ENCODE measurements at regions not wholly inside any gene's neighbourhood (a gene's known extent, or its start where the extent isn't known, plus 50 kb on each side); places are given as distances from the start of the nearest gene placed in this dataset.

DNA sequence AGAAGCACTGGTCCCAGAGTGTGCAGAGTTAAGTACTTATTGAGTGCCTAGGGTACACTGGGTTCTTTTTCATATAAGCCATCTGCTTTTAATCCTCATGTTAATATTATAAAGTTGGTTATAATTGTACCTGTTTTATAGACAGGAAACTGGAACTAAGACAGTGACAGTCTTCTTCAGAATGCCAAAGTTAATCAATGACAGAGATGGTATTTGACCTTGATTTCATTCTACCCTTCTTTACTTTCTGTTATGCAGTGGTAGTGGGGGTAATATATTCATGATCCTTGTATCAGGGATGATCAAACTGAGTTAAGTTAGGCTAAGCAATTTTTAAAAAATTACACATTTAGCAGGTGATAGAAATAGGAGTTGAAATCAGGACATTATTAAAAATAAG is 108.6 kb upstream of the GOT2 start:
- Histone ChIP-seq H3K27me3 (ENCODE audit: insufficient read depth, low read depth, low read length) (no peaks in the 10 kb centered on the region), H4K20me1 (ENCODE audit: insufficient read depth) (no peaks in the 10 kb centered on the region), H3K4me2 (ENCODE audit: low read length) (no peak overlapping the region), H3K36me3 (ENCODE audit: insufficient read depth, low read length) (no peaks in the 10 kb centered on the region), H3K79me2 (replicated peaks; ENCODE audit: insufficient read depth, low read length) (no peaks in the 10 kb centered on the region), H2AFZ (ENCODE audit: low read depth, low read length) (no peak overlapping the region), H3K9me3 (ENCODE audit: low read length) (no peaks in the 10 kb centered on the region), H3K4me3 (ENCODE audit: low read length) (no peak overlapping the region), H3K27ac (ENCODE audit: low read length) (no peak overlapping the region), H3K9me2 (ENCODE audit: insufficient read depth, low read length) (no peaks in the 10 kb centered on the region), H3F3A (ENCODE audit: insufficient read depth, low read length, poor library complexity, severe bottlenecking) (no peaks in the 10 kb centered on the region), H3K9ac (ENCODE audit: low read length) (no peak overlapping the region)
- TF ChIP-seq, protein P1, sequence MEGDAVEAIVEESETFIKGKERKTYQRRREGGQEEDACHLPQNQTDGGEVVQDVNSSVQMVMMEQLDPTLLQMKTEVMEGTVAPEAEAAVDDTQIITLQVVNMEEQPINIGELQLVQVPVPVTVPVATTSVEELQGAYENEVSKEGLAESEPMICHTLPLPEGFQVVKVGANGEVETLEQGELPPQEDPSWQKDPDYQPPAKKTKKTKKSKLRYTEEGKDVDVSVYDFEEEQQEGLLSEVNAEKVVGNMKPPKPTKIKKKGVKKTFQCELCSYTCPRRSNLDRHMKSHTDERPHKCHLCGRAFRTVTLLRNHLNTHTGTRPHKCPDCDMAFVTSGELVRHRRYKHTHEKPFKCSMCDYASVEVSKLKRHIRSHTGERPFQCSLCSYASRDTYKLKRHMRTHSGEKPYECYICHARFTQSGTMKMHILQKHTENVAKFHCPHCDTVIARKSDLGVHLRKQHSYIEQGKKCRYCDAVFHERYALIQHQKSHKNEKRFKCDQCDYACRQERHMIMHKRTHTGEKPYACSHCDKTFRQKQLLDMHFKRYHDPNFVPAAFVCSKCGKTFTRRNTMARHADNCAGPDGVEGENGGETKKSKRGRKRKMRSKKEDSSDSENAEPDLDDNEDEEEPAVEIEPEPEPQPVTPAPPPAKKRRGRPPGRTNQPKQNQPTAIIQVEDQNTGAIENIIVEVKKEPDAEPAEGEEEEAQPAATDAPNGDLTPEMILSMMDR (IDR thresholded peaks at IDR 0.05; ENCODE audit: poor library complexity, severe bottlenecking) = no peak
- no peak for TF ChIP-seq SMC3 (conservative IDR thresholded peaks at IDR 0.05; ENCODE audit: poor library complexity)
- TF ChIP-seq POLR2AphosphoS5 (IDR thresholded peaks at IDR 0.05) = no peak
- no peak for TF ChIP-seq EZH2 (IDR thresholded peaks at IDR 0.05; ENCODE audit: borderline replicate concordance, insufficient read depth, low read length, poor library complexity, severe bottlenecking)
- TF ChIP-seq, protein P2, sequence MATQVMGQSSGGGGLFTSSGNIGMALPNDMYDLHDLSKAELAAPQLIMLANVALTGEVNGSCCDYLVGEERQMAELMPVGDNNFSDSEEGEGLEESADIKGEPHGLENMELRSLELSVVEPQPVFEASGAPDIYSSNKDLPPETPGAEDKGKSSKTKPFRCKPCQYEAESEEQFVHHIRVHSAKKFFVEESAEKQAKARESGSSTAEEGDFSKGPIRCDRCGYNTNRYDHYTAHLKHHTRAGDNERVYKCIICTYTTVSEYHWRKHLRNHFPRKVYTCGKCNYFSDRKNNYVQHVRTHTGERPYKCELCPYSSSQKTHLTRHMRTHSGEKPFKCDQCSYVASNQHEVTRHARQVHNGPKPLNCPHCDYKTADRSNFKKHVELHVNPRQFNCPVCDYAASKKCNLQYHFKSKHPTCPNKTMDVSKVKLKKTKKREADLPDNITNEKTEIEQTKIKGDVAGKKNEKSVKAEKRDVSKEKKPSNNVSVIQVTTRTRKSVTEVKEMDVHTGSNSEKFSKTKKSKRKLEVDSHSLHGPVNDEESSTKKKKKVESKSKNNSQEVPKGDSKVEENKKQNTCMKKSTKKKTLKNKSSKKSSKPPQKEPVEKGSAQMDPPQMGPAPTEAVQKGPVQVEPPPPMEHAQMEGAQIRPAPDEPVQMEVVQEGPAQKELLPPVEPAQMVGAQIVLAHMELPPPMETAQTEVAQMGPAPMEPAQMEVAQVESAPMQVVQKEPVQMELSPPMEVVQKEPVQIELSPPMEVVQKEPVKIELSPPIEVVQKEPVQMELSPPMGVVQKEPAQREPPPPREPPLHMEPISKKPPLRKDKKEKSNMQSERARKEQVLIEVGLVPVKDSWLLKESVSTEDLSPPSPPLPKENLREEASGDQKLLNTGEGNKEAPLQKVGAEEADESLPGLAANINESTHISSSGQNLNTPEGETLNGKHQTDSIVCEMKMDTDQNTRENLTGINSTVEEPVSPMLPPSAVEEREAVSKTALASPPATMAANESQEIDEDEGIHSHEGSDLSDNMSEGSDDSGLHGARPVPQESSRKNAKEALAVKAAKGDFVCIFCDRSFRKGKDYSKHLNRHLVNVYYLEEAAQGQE (IDR thresholded peaks at IDR 0.05; ENCODE audit: borderline replicate concordance) = no peak
- no peak for TF ChIP-seq RAD21 (conservative IDR thresholded peaks at IDR 0.05)
- TF ChIP-seq TAF1 (IDR thresholded peaks at IDR 0.05; ENCODE audit: low read depth) = no peak
- TF ChIP-seq EP300 (conservative IDR thresholded peaks at IDR 0.05; ENCODE audit: poor library complexity, severe bottlenecking) = no peak
- TF ChIP-seq MXI1 (conservative IDR thresholded peaks at IDR 0.05; ENCODE audit: poor library complexity, severe bottlenecking) = no peak

DNA sequence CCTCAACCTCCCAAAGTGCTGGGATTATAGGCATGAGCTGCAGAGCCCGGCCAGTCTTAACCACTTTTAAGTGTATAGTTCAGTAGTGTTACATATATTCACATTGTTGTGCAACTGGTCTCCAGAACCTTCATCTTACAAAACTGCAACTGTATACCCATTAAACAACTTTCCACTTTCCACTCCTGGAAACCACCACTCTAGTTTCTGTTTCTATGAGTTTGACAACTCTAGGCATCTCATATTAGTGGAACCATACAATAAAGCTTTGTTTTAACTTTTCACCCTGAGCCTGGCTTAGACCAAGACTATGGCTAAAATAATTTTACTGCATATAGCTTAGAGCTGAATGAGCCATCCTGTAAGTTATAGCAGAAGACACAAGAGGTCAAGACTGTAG is 108.0 kb upstream of the GOT2 start:
- Histone ChIP-seq H3F3A (ENCODE audit: insufficient read depth, low read length, poor library complexity, severe bottlenecking) (no peaks in the 10 kb centered on the region), H3K27me3 (ENCODE audit: insufficient read depth, low read depth, low read length) (no peaks in the 10 kb centered on the region), H3K4me3 (ENCODE audit: low read length) (no peak overlapping the region), H3K9me3 (ENCODE audit: low read length) (no peaks in the 10 kb centered on the region), H3K27ac (ENCODE audit: low read length) (no peak overlapping the region), H3K36me3 (ENCODE audit: insufficient read depth, low read length) (no peaks in the 10 kb centered on the region), H3K4me2 (ENCODE audit: low read length) (no peak overlapping the region), H3K79me2 (replicated peaks; ENCODE audit: insufficient read depth, low read length) (no peaks in the 10 kb centered on the region), H2AFZ (ENCODE audit: low read depth, low read length) (no peak overlapping the region), H3K9me2 (ENCODE audit: insufficient read depth, low read length) (no peaks in the 10 kb centered on the region), H4K20me1 (ENCODE audit: insufficient read depth) (no peaks in the 10 kb centered on the region), H3K9ac (ENCODE audit: low read length) (no peak overlapping the region)
- TF ChIP-seq, protein P2 (IDR thresholded peaks at IDR 0.05; ENCODE audit: borderline replicate concordance) = no peak
- no peak for TF ChIP-seq TAF1 (IDR thresholded peaks at IDR 0.05; ENCODE audit: low read depth)
- no peak for TF ChIP-seq RAD21 (conservative IDR thresholded peaks at IDR 0.05)
- TF ChIP-seq MXI1 (conservative IDR thresholded peaks at IDR 0.05; ENCODE audit: poor library complexity, severe bottlenecking) = no peak
- no peak for TF ChIP-seq POLR2AphosphoS5 (IDR thresholded peaks at IDR 0.05)
- TF ChIP-seq EZH2 (IDR thresholded peaks at IDR 0.05; ENCODE audit: borderline replicate concordance, insufficient read depth, low read length, poor library complexity, severe bottlenecking) = no peak
- TF ChIP-seq, protein P1 (IDR thresholded peaks at IDR 0.05; ENCODE audit: poor library complexity, severe bottlenecking) = no peak
- TF ChIP-seq SMC3 (conservative IDR thresholded peaks at IDR 0.05; ENCODE audit: poor library complexity) = no peak
- TF ChIP-seq EP300 (conservative IDR thresholded peaks at IDR 0.05; ENCODE audit: poor library complexity, severe bottlenecking) = no peak

Measured in neural cell (in vitro differentiated cells).